Stomach (tissue), 8 donors: ENCODE measurements at regions not wholly inside any gene's neighbourhood (a gene's known extent, or its start where the extent isn't known, plus 50 kb on each side); places are given as distances from the start of the nearest gene placed in this dataset.
A peak's percentile ranks its signal among the peaks of the same experiment; 100 is the strongest.
"Not testable (repeated sequence)": the region's sequence is repeated elsewhere in the genome, so short reads cannot be mapped to it uniquely, and the experiment has no call there.

Experiments
- DNase-seq, 2 donors: peaks; one replicate each; pipeline versions ENCODE4 v3.0.0 to v3.0.0-alpha.2; 2013 to 2019
- H3K27ac ChIP-seq, 5 donors: fragments of 200-600 bp in 4 of 5; sonication (generic) in 4 of 5; one replicate each; pipeline ENCODE4 v1.5.1; 2013 to 2019; ENCODE audit warnings: mild to moderate bottlenecking in 1 of 5, moderate library complexity in 1 of 5
- H3K27me3 ChIP-seq, 3 donors: fragments of 200-600 bp; sonication (generic); one replicate each; pipeline ENCODE4 v1.5.1; 2017 to 2019; ENCODE audit warnings: mixed run types in 1 of 3
- H3K36me3 ChIP-seq, 4 donors: fragments of 200-600 bp; sonication (generic); 1 replicate in 3 of 4; 2 replicates in 1 of 4; pipeline ENCODE4 v1.5.1; 2016 to 2019
- H3K4me1 ChIP-seq, 4 donors: fragments of 200-600 bp; sonication (generic); one replicate each; pipeline ENCODE4 v1.5.1; 2016 to 2019
- H3K4me3 ChIP-seq, 4 donors: fragments of 200-600 bp; sonication (generic) in 3 of 4; one replicate each; pipeline ENCODE4 v1.5.1; 2016 to 2019; ENCODE audit warnings: mild to moderate bottlenecking in 1 of 4
- H3K9me3 ChIP-seq, 4 donors: fragments of 200-600 bp; sonication (generic); one replicate each; pipeline ENCODE4 v1.5.1; 2016 to 2019
- CTCF ChIP-seq, 7 experiments: fragments of 450-650 bp in 4 of 7; fragments of 200-600 bp in 3 of 7; sonication (generic) in 3 of 7; IDR thresholded peaks; one replicate each; pipeline ENCODE4 v1.5.1; 2016 to 2019; ENCODE audit warnings: antibody characterized with exemption in 7 of 7, control low read depth in 2 of 7, mild to moderate bottlenecking in 1 of 7
- EP300 ChIP-seq: sonication (generic); formaldehyde crosslinking; IDR thresholded peaks from one replicate; pipeline ENCODE4 v1.6.1; 2017; ENCODE audit warnings: antibody characterized with exemption
- POLR2A ChIP-seq, 4 donors: fragments of 450-650 bp; IDR thresholded peaks; one replicate each; pipeline ENCODE4 v1.6.1; 2016; ENCODE audit warnings: antibody characterized with exemption in 4 of 4, control low read depth in 2 of 4, mild to moderate bottlenecking in 1 of 4, moderate library complexity in 1 of 4
- POLR2AphosphoS5 ChIP-seq, 3 donors: sonication (generic); formaldehyde crosslinking; IDR thresholded peaks; one replicate each; pipeline ENCODE4 v1.6.1; 2016; ENCODE audit warnings: antibody characterized with exemption in 3 of 3
- WGBS, 5 donors: extraction: QIAGEN DNeasy Blood & Tissue Kit in 3 of 5; methylation state at CpG; one replicate each; pipeline versions ENCODE4 v1.1.5 to v1.1.7; 2013 to 2018; 5-methylcytosine and 5-hydroxymethylcytosine counted together
- intact Hi-C: fragments of 100-400 bp; cut with DNase I; formaldehyde crosslinking; loops from one replicate; pipeline ENCODE4 v1.15.1; 2023; ENCODE audit warnings: low total_unique reads
- donor health status: healthy with polysubstance abuse.
- donor health status: Bipolar disorder and iron deficiency.
- donor health status: healthy.

GRCh38 chr7:149604521-149604920 lies 106.9 kb upstream of the ZNF746 start:
- no peak overlapping the region for H3K4me3 ChIP-seq
- H3K4me1 ChIP-seq: peaks cover 0 to 5% (median 0%) of the 10 kb centered on the region in 4 donors
- DNase-seq: no peak
- H3K27ac ChIP-seq: no peak overlapping the region
- H3K27me3 ChIP-seq: no peaks in the 10 kb centered on the region
- WGBS, 5 donors: 81 to 93% (median 88%) methylated on average over 4 of the region's 4 CpGs
- peaks cover 21 to 88% (median 75%) of the 10 kb centered on the region in 4 donors for H3K36me3 ChIP-seq
- no peak for TF ChIP-seq POLR2A (IDR thresholded peaks at IDR 0.05)
- no peak for TF ChIP-seq CTCF (IDR thresholded peaks at IDR 0.05)
- no peak for TF ChIP-seq POLR2AphosphoS5 (IDR thresholded peaks at IDR 0.05)
- TF ChIP-seq EP300: no peak
- intact Hi-C loops: no loop called here
- H3K9me3 ChIP-seq: no peaks in the 10 kb centered on the region

GRCh38 chr7:149600669-149601330 lies 103.2 kb upstream of the ZNF746 start:
- H3K4me3 ChIP-seq, H3K27ac ChIP-seq, DNase-seq, H3K9me3 ChIP-seq, H3K27me3 ChIP-seq, intact Hi-C loops: not testable (repeated sequence)
- H3K4me1 ChIP-seq: peaks cover 0 to 11% (median 0%) of the 10 kb centered on the region in 4 donors
- WGBS, 5 donors: 81 to 83% (median 82%) methylated on average over 21 of the region's 21 CpGs
- H3K36me3 ChIP-seq: peaks cover 19 to 84% (median 70%) of the 10 kb centered on the region in 4 donors

- H3K36me3 ChIP-seq: peaks cover 19 to 87% (median 75%) of the 10 kb centered on the region in 4 donors
- peaks cover 0 to 11% (median 0%) of the 10 kb centered on the region in 4 donors for H3K4me1 ChIP-seq
- DNase-seq: peak in 1 of 2 donors; percentile 4
- WGBS, 5 donors: 61 to 86% (median 77%) methylated on average over 7 of the region's 7 CpGs
- no peak overlapping the region for H3K4me3 ChIP-seq
- H3K9me3 ChIP-seq: no peaks in the 10 kb centered on the region
- TF ChIP-seq EP300 (no peak), POLR2AphosphoS5 (IDR thresholded peaks at IDR 0.05) (no peak), CTCF (IDR thresholded peaks at IDR 0.05) (no peak), POLR2A (IDR thresholded peaks at IDR 0.05) (no peak)
- no peak overlapping the region for H3K27ac ChIP-seq
- H3K27me3 ChIP-seq: no peaks in the 10 kb centered on the region
- intact Hi-C loops: no loop called here
Observed at GRCh38 chr7:149599636-149600206, 102.1 kb upstream of the ZNF746 start.

- Histone ChIP-seq H3K36me3 (peaks cover 19 to 86% (median 77%) of the 10 kb centered on the region in 4 donors), H3K27ac (no peak overlapping the region), H3K9me3 (no peaks in the 10 kb centered on the region), H3K4me1 (peaks cover 0 to 11% (median 0%) of the 10 kb centered on the region in 4 donors), H3K27me3 (no peaks in the 10 kb centered on the region), H3K4me3 (no peak overlapping the region)
- intact Hi-C loops: no loop called here
- WGBS, 5 donors: 91 to 100% (median 96%) methylated on average over 1 of the region's 1 CpG
- TF ChIP-seq POLR2AphosphoS5 (IDR thresholded peaks at IDR 0.05): no peak
- TF ChIP-seq CTCF (IDR thresholded peaks at IDR 0.05): no peak
- no peak for TF ChIP-seq EP300
- TF ChIP-seq POLR2A (IDR thresholded peaks at IDR 0.05): no peak
- DNase-seq: peak in 1 of 2 donors; percentile 36
Observed at GRCh38 chr7:149598721-149599308, 101.2 kb upstream of the ZNF746 start.

- H3K27ac ChIP-seq, intact Hi-C loops, H3K4me3 ChIP-seq, DNase-seq, H3K27me3 ChIP-seq, H3K9me3 ChIP-seq: not testable (repeated sequence)
- 88 to 100% (median 95%) methylated on average over 2 of the region's 2 CpGs for WGBS, 5 donors
- peaks cover 0 to 11% (median 0%) of the 10 kb centered on the region in 4 donors for H3K4me1 ChIP-seq
- peaks cover 16 to 84% (median 77%) of the 10 kb centered on the region in 4 donors for H3K36me3 ChIP-seq
Observed at GRCh38 chr7:149597789-149598188, 100.2 kb upstream of the ZNF746 start.
